DMS153 treated with DMSO at 0.1 percent for 48 hours (cell line): ENCODE measurements at regions not wholly inside any gene's neighbourhood (a gene's known extent, or its start where the extent isn't known, plus 50 kb on each side); places are given as distances from the start of the nearest gene placed in this dataset.

Source experiments
- DNase-seq: peaks from one replicate; lab custom pipeline; 2025; ENCODE audit not compliant: unreplicated experiment; lab: John Stamatoyannopoulos, UW

- peak; percentile 61 for DNase-seq
These were observed 294.3 kb downstream of the TLE1 start for GRCh38 chr9:81394881-81395675.

- DNase-seq = peak; percentile 9
These were observed 295.1 kb downstream of the TLE1 start for GRCh38 chr9:81393985-81394811.

GRCh38 chr9:81391457-81391825, 297.9 kb downstream of the TLE1 start:
- no peak for DNase-seq

- peak; percentile 10 for DNase-seq
These were observed 298.4 kb downstream of the TLE1 start for GRCh38 chr9:81390792-81391456.

- DNase-seq = no peak
These were observed 299.8 kb downstream of the TLE1 start for GRCh38 chr9:81389569-81389993.

GRCh38 chr9:81388831-81389230, 300.5 kb downstream of the TLE1 start:
- DNase-seq = no peak

- no peak for DNase-seq
These were observed 301.8 kb downstream of the TLE1 start for GRCh38 chr9:81387360-81388106.

GRCh38 chr9:81384911-81385310, 304.4 kb downstream of the TLE1 start:
- DNase-seq = no peak

GRCh38 chr9:81382281-81382680, 307.1 kb downstream of the TLE1 start:
- DNase-seq = no peak

GRCh38 chr9:81381694-81382093, 307.7 kb downstream of the TLE1 start:
- DNase-seq = no peak

GRCh38 chr9:81380504-81381359, 308.6 kb downstream of the TLE1 start:
- DNase-seq = no peak

- DNase-seq = no peak
These were observed 309.7 kb downstream of the TLE1 start for GRCh38 chr9:81379655-81380054.

GRCh38 chr9:81377921-81378320, 311.4 kb downstream of the TLE1 start:
- no peak for DNase-seq

- no peak for DNase-seq
These were observed 312.0 kb downstream of the TLE1 start for GRCh38 chr9:81377320-81377719.

- no peak for DNase-seq
These were observed 313.9 kb downstream of the TLE1 start for GRCh38 chr9:81375187-81376100.

GRCh38 chr9:81374459-81375186, 314.7 kb downstream of the TLE1 start:
- DNase-seq = no peak

GRCh38 chr9:81373294-81373693, 316.1 kb downstream of the TLE1 start:
- DNase-seq = no peak

GRCh38 chr9:81372628-81373191, 316.6 kb downstream of the TLE1 start:
- no peak for DNase-seq
